Mesendoderm (in vitro differentiated cells): ENCODE measurements at regions not wholly inside any gene's neighbourhood (a gene's known extent, or its start where the extent isn't known, plus 50 kb on each side); places are given as distances from the start of the nearest gene placed in this dataset.

Experiments used
- DNase-seq: peaks from one replicate; pipeline ENCODE4 v3.0.0; 2013
- H2AK5ac ChIP-seq: 2 replicates; pipeline ENCODE4 v1.6.1; 2013; ENCODE audit warnings: low read length, inconsistent platforms
- H2BK120ac ChIP-seq: 2 replicates; pipeline ENCODE4 v1.6.1; 2013; ENCODE audit warnings: low read depth, mild to moderate bottlenecking, low read length, moderate library complexity, mixed read lengths
- H2BK15ac ChIP-seq: replicated peaks from 2 replicates; pipeline ENCODE4 v1.6.1; 2013; ENCODE audit warnings: low read depth, mild to moderate bottlenecking, moderate library complexity
- H2BK5ac ChIP-seq: 2 replicates; pipeline ENCODE4 v1.6.1; 2013; ENCODE audit warnings: low read length, inconsistent platforms
- H3K18ac ChIP-seq: 2 replicates; pipeline ENCODE4 v1.6.1; 2013; ENCODE audit warnings: mild to moderate bottlenecking, low read length, mixed read lengths
- H3K23ac ChIP-seq: one replicate; pipeline ENCODE4 v1.6.1; 2013; ENCODE audit warnings: low read length
- H3K27ac ChIP-seq: 2 replicates; pipeline ENCODE4 v1.5.1; 2013; ENCODE audit warnings: low read depth, mild to moderate bottlenecking, inconsistent platforms, low read length, moderate library complexity
- H3K27me3 ChIP-seq: 2 replicates; pipeline ENCODE4 v1.6.1; 2013; ENCODE audit warnings: low read length, control low read depth, mild to moderate bottlenecking, inconsistent platforms; ENCODE audit not compliant: insufficient read depth, poor library complexity
- H3K36me3 ChIP-seq: 2 replicates; pipeline ENCODE4 v1.6.1; 2013; ENCODE audit warnings: low read length, inconsistent platforms; ENCODE audit not compliant: control insufficient read depth, insufficient read depth
- H3K4ac ChIP-seq: one replicate; pipeline ENCODE4 v1.6.1; 2013; ENCODE audit warnings: low read depth, mild to moderate bottlenecking, low read length, moderate library complexity
- H3K4me1 ChIP-seq: 2 replicates; pipeline ENCODE4 v1.6.1; 2013; ENCODE audit warnings: low read depth, low read length, inconsistent platforms; ENCODE audit not compliant: control insufficient read depth
- H3K4me2 ChIP-seq: 2 replicates; pipeline ENCODE4 v1.6.1; 2013; ENCODE audit warnings: low read length
- H3K4me3 ChIP-seq: 2 replicates; pipeline ENCODE4 v1.5.1; 2013; ENCODE audit warnings: mild to moderate bottlenecking, low read length
- H3K56ac ChIP-seq: one replicate; pipeline ENCODE4 v1.6.1; 2013; ENCODE audit warnings: low read length
- H3K79me1 ChIP-seq: 2 replicates; pipeline ENCODE4 v1.6.1; 2013; ENCODE audit warnings: low read length, inconsistent platforms
- H3K79me2 ChIP-seq: 2 replicates; pipeline ENCODE4 v1.6.1; 2013; ENCODE audit warnings: mild to moderate bottlenecking, low read length; ENCODE audit not compliant: control insufficient read depth, insufficient read depth
- H3K9ac ChIP-seq: 2 replicates; pipeline ENCODE4 v1.6.1; 2013; ENCODE audit warnings: low read length, inconsistent platforms
- H4K5ac ChIP-seq: one replicate; pipeline ENCODE4 v1.6.1; 2013; ENCODE audit warnings: low read length
- H4K8ac ChIP-seq: one replicate; pipeline ENCODE4 v1.6.1; 2013; ENCODE audit warnings: low read depth, mild to moderate bottlenecking, control low read depth, low read length, moderate library complexity
- WGBS: extraction: QIAGEN DNeasy Blood & Tissue Kit; methylation state at CpG from one replicate; pipeline ENCODE4 v1.1.7; 2013; ENCODE audit warnings: low lambda C conversion rate, missing lambda C conversion rate; ENCODE audit not compliant: insufficient coverage; ENCODE audit errors: extremely low coverage; 5-methylcytosine and 5-hydroxymethylcytosine counted together

DNA sequence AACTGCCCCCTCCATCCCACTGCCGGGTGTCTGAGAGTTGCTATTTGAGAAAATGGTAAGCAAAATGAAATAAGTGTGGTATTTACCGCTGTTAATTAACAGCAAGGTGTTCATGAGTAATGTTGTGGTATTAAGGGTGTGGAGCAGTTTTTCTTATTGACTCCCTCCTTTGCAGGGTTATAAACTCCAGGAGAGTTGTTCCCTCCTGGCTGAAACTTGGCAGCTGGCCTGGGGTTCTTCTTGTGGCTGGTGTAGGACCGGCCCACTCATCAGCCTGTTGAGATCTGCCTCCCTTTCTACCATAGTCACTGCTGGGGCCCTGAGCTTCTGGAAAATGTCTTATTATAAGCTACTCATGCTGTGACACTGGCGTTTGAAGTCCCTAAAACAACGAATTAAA, 128.6 kb downstream of the SOX9 start:
- no peak overlapping the region for H3K4me3 ChIP-seq
- no peak overlapping the region for H4K5ac ChIP-seq
- no peak overlapping the region for H2AK5ac ChIP-seq
- H2BK120ac ChIP-seq = no peak overlapping the region
- H3K23ac ChIP-seq = no peak overlapping the region
- H2BK15ac ChIP-seq = no peak overlapping the region
- H3K18ac ChIP-seq = no peak overlapping the region
- H3K79me2 ChIP-seq = no peaks in the 10 kb centered on the region
- H3K4me2 ChIP-seq = no peak overlapping the region
- H3K4me1 ChIP-seq = no peaks in the 10 kb centered on the region
- no peak overlapping the region for H4K8ac ChIP-seq
- H3K36me3 ChIP-seq = no peaks in the 10 kb centered on the region
- H3K4ac ChIP-seq = no peak overlapping the region
- no peaks in the 10 kb centered on the region for H3K27me3 ChIP-seq
- no peak overlapping the region for H3K9ac ChIP-seq
- DNase-seq = no peak
- H3K27ac ChIP-seq = no peak overlapping the region
- no peaks in the 10 kb centered on the region for H3K79me1 ChIP-seq
- no peak overlapping the region for H3K56ac ChIP-seq
- no peak overlapping the region for H2BK5ac ChIP-seq
- no CpG with 5 or more reads among the region's 5 CpGs for WGBS

DNA sequence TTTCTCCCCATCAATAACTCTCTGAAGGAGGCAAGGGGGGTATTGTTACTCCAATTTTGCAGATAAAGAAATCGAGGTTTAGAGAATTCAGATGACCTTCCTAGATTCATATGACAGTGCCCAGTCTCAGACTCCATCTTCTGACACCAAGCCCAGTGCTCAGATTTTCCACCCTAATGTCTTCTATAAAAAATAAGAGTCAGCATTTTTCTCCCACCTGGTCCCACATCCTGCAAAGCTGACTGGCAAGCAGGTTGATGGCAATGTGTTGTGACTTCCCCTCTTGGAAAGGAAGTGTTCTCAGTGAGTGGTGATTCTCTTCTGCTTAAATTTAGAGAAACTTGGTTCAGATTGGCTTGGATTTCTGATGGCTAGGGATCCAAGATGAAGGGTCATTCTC, 129.4 kb downstream of the SOX9 start:
- Histone ChIP-seq H3K4ac (no peak overlapping the region), H3K27me3 (no peaks in the 10 kb centered on the region), H3K9ac (no peak overlapping the region), H4K8ac (no peak overlapping the region), H2AK5ac (no peak overlapping the region), H2BK5ac (no peak overlapping the region), H4K5ac (no peak overlapping the region), H3K4me3 (no peak overlapping the region), H2BK120ac (no peak overlapping the region), H3K79me2 (no peaks in the 10 kb centered on the region), H3K18ac (no peak overlapping the region), H3K27ac (no peak overlapping the region), H3K4me2 (no peak overlapping the region), H3K36me3 (no peaks in the 10 kb centered on the region), H3K23ac (no peak overlapping the region), H2BK15ac (no peak overlapping the region), H3K56ac (no peak overlapping the region), H3K4me1 (no peaks in the 10 kb centered on the region), H3K79me1 (no peaks in the 10 kb centered on the region)
- no peak for DNase-seq
- WGBS = no CpG with 5 or more reads among the region's 1 CpG

DNA sequence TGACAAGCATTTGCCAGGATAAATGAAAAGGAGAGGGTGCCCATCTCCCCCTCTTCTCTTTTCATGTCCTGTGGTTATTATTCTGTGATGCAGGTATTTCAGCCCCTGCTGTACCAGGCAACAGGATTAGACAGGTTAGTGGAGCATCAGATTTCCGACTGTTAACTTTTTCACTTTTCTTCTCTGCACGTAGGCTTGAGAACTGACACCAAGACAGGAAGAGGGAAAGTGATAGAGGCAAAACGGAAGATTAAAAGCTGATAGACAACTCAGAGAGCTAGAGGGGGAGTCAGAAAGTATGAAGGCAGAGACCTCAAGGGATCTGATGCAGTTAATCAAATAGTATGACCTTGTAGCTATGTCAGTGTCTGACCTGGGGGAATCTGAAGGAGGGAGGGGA, 132.8 kb downstream of the SOX9 start:
- Histone ChIP-seq H2BK5ac (no peak overlapping the region), H3K23ac (no peak overlapping the region), H3K79me2 (no peaks in the 10 kb centered on the region), H2AK5ac (no peak overlapping the region), H3K9ac (no peak overlapping the region), H3K18ac (no peak overlapping the region), H3K4me2 (no peak overlapping the region), H4K8ac (no peak overlapping the region), H3K27me3 (no peaks in the 10 kb centered on the region), H3K56ac (no peak overlapping the region), H2BK120ac (no peak overlapping the region), H3K4ac (no peak overlapping the region), H3K4me3 (no peak overlapping the region), H3K4me1 (no peaks in the 10 kb centered on the region), H3K27ac (no peak overlapping the region), H3K79me1 (no peaks in the 10 kb centered on the region), H4K5ac (no peak overlapping the region), H3K36me3 (no peaks in the 10 kb centered on the region), H2BK15ac (no peak overlapping the region)
- no peak for DNase-seq
- WGBS = no CpG with 5 or more reads among the region's 3 CpGs

DNA sequence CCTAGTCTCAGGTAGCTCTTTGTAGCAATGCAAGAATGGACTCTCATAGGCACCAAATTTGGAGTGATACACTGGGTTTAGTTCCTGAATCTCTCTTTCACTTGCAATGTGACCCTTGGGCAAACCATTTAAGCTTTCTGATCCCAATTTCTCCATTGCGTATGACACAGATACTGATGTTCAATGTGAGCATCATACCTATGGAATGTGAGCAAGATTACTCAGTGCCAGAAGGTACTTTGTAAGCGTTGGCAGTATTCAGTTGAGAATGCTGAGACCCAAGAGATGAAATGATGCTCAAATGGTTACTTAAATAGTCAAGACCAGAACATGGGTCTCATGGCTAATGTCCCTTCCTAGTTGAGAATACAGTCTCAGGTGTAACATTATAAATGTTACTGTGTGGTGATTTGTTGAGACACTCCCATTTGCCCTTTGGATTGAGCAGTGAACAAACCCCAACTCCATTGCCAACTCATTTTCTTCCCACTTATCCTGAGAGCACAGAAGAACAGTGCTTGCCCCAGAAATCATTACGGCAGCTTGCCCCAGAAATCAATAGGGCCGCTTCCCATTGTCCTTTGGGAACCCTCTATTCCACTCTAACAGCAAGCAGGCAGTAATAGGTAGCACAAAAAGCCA, 134.1 kb downstream of the SOX9 start:
- no peak overlapping the region for H3K56ac ChIP-seq
- no peak overlapping the region for H2BK15ac ChIP-seq
- H3K18ac ChIP-seq = no peak overlapping the region
- H3K79me2 ChIP-seq = no peaks in the 10 kb centered on the region
- no peaks in the 10 kb centered on the region for H3K4me1 ChIP-seq
- WGBS = no CpG with 5 or more reads among the region's 4 CpGs
- DNase-seq = no peak
- H3K27ac ChIP-seq = no peak overlapping the region
- no peak overlapping the region for H2BK5ac ChIP-seq
- H3K36me3 ChIP-seq = no peaks in the 10 kb centered on the region
- H4K8ac ChIP-seq = no peak overlapping the region
- H3K79me1 ChIP-seq = no peaks in the 10 kb centered on the region
- no peak overlapping the region for H4K5ac ChIP-seq
- no peak overlapping the region for H3K4ac ChIP-seq
- no peak overlapping the region for H3K4me2 ChIP-seq
- no peak overlapping the region for H3K9ac ChIP-seq
- H3K27me3 ChIP-seq = no peaks in the 10 kb centered on the region
- H3K23ac ChIP-seq = no peak overlapping the region
- H2AK5ac ChIP-seq = no peak overlapping the region
- no peak overlapping the region for H2BK120ac ChIP-seq
- no peak overlapping the region for H3K4me3 ChIP-seq

DNA sequence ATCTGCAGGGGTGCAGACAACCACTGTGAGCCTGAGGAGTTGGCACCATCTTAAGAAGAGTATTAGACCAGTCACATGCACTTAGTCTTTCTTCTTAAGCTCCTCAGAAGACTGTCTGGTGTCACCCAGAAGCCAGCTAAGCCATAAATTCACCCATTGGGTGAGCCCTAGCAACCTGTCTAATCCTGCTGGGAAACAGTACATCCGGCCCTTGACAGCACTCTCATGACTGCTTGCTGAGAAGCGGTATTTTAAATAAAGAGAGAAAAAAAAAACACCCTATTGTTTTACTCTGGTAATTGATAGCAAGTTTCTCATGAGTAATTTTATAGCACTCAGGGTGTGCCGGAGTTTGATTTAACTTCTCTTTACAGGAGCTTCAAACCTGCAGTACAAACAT, 134.7 kb downstream of the SOX9 start:
- H3K23ac ChIP-seq = no peak overlapping the region
- H2BK120ac ChIP-seq = no peak overlapping the region
- H3K56ac ChIP-seq = no peak overlapping the region
- no peaks in the 10 kb centered on the region for H3K36me3 ChIP-seq
- H3K18ac ChIP-seq = no peak overlapping the region
- no peaks in the 10 kb centered on the region for H3K79me2 ChIP-seq
- no peak overlapping the region for H2BK15ac ChIP-seq
- H4K8ac ChIP-seq = no peak overlapping the region
- no peak overlapping the region for H3K9ac ChIP-seq
- no peak overlapping the region for H2AK5ac ChIP-seq
- no peak for DNase-seq
- no peaks in the 10 kb centered on the region for H3K27me3 ChIP-seq
- H3K79me1 ChIP-seq = no peaks in the 10 kb centered on the region
- H3K4me1 ChIP-seq = no peaks in the 10 kb centered on the region
- H3K27ac ChIP-seq = no peak overlapping the region
- H2BK5ac ChIP-seq = no peak overlapping the region
- no peak overlapping the region for H4K5ac ChIP-seq
- H3K4ac ChIP-seq = no peak overlapping the region
- no CpG with 5 or more reads among the region's 3 CpGs for WGBS
- H3K4me2 ChIP-seq = no peak overlapping the region
- no peak overlapping the region for H3K4me3 ChIP-seq

DNA sequence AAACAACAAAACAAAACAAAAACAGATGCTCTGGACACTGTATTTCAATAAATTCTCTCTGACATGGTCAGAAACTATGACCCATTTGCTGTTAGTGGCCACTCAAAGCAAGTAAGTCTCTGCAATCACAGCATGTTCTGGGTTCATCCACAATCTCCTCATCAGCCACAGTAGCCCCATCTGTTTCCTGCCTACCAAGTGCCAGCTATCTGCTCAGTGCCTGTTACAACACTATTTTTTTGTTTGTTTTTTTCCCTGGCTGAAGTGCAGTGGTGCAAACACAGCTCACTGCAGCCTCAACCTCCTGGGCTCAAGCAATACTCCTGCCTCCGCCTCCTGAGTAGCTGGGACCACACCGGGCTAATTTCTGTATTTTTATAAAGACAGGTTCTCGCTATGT, 137.9 kb downstream of the SOX9 start:
- no peak overlapping the region for H4K8ac ChIP-seq
- no peaks in the 10 kb centered on the region for H3K79me2 ChIP-seq
- H3K36me3 ChIP-seq = no peaks in the 10 kb centered on the region
- no peak overlapping the region for H3K9ac ChIP-seq
- H3K18ac ChIP-seq = no peak overlapping the region
- no peak overlapping the region for H3K4ac ChIP-seq
- no peak overlapping the region for H2BK15ac ChIP-seq
- no peak for DNase-seq
- H2BK120ac ChIP-seq = no peak overlapping the region
- WGBS = no CpG with 5 or more reads among the region's 3 CpGs
- no peaks in the 10 kb centered on the region for H3K27me3 ChIP-seq
- H2AK5ac ChIP-seq = no peak overlapping the region
- no peaks in the 10 kb centered on the region for H3K79me1 ChIP-seq
- no peak overlapping the region for H4K5ac ChIP-seq
- no peak overlapping the region for H3K4me2 ChIP-seq
- H3K4me1 ChIP-seq = no peaks in the 10 kb centered on the region
- no peak overlapping the region for H3K27ac ChIP-seq
- H3K23ac ChIP-seq = no peak overlapping the region
- no peak overlapping the region for H2BK5ac ChIP-seq
- no peak overlapping the region for H3K4me3 ChIP-seq
- no peak overlapping the region for H3K56ac ChIP-seq
